ENCODE measurements at regions not wholly inside any gene's neighbourhood (a gene's known extent, or its start where the extent isn't known, plus 50 kb on each side); places are given as distances from the start of the nearest gene placed in this dataset.
"Not testable (repeated sequence)": the region's sequence is repeated elsewhere in the genome, so short reads cannot be mapped to it uniquely, and the experiment has no call there.

- no peak for DNase-seq (ENCODE audit: low read depth in 3 of 3, low spot score in 2 of 3)
Measured at GRCh38 chr9:75531588-75531987, 358.9 kb upstream of the PCSK5 start.

GRCh38 chr9:75532233-75533050, 358.0 kb upstream of the PCSK5 start:
- no peak for DNase-seq (ENCODE audit: low read depth in 3 of 3, low spot score in 2 of 3)

GRCh38 chr9:75539523-75539922, 350.9 kb upstream of the PCSK5 start:
- no peak for DNase-seq (ENCODE audit: low read depth in 3 of 3, low spot score in 2 of 3)

- no peak for DNase-seq (ENCODE audit: low read depth in 3 of 3, low spot score in 2 of 3)
Measured at GRCh38 chr9:75540185-75540584, 350.3 kb upstream of the PCSK5 start.

- DNase-seq (ENCODE audit: low read depth in 3 of 3, low spot score in 2 of 3), result no peak
Measured at GRCh38 chr9:75541734-75542133, 348.7 kb upstream of the PCSK5 start.

GRCh38 chr9:75544815-75545214, 345.7 kb upstream of the PCSK5 start:
- DNase-seq (ENCODE audit: low read depth in 3 of 3, low spot score in 2 of 3), result no peak

- no peak for DNase-seq (ENCODE audit: low read depth in 3 of 3, low spot score in 2 of 3)
Measured at GRCh38 chr9:75545287-75545686, 345.2 kb upstream of the PCSK5 start.

- DNase-seq (ENCODE audit: low read depth in 3 of 3, low spot score in 2 of 3), result no peak
Measured at GRCh38 chr9:75548871-75549270, 341.6 kb upstream of the PCSK5 start.

- no peak for DNase-seq (ENCODE audit: low read depth in 3 of 3, low spot score in 2 of 3)
Measured at GRCh38 chr9:75551861-75552260, 338.6 kb upstream of the PCSK5 start.

- no peak for DNase-seq (ENCODE audit: low read depth in 3 of 3, low spot score in 2 of 3)
Measured at GRCh38 chr9:75552941-75553340, 337.5 kb upstream of the PCSK5 start.

GRCh38 chr9:75566813-75567212, 323.7 kb upstream of the PCSK5 start:
- not testable (repeated sequence) for DNase-seq (ENCODE audit: low read depth in 3 of 3, low spot score in 2 of 3)

- DNase-seq (ENCODE audit: low read depth in 3 of 3, low spot score in 2 of 3), result no peak
Measured at GRCh38 chr9:75570538-75570937, 319.9 kb upstream of the PCSK5 start.

- no peak for DNase-seq (ENCODE audit: low read depth in 3 of 3, low spot score in 2 of 3)
Measured at GRCh38 chr9:75574569-75574968, 315.9 kb upstream of the PCSK5 start.

- DNase-seq (ENCODE audit: low read depth in 3 of 3, low spot score in 2 of 3), result no peak
Measured at GRCh38 chr9:75582870-75583269, 307.6 kb upstream of the PCSK5 start.

- no peak for DNase-seq (ENCODE audit: low read depth in 3 of 3, low spot score in 2 of 3)
Measured at GRCh38 chr9:75588808-75589207, 301.7 kb upstream of the PCSK5 start.

GRCh38 chr9:75589497-75589896, 301.0 kb upstream of the PCSK5 start:
- no peak for DNase-seq (ENCODE audit: low read depth in 3 of 3, low spot score in 2 of 3)

GRCh38 chr9:75591972-75592371, 298.5 kb upstream of the PCSK5 start:
- no peak for DNase-seq (ENCODE audit: low read depth in 3 of 3, low spot score in 2 of 3)

GRCh38 chr9:75592586-75592985, 297.9 kb upstream of the PCSK5 start:
- DNase-seq (ENCODE audit: low read depth in 3 of 3, low spot score in 2 of 3), result no peak

- no peak for DNase-seq (ENCODE audit: low read depth in 3 of 3, low spot score in 2 of 3)
Measured at GRCh38 chr9:75593920-75594319, 296.6 kb upstream of the PCSK5 start.

- no peak for DNase-seq (ENCODE audit: low read depth in 3 of 3, low spot score in 2 of 3)
Measured at GRCh38 chr9:75599126-75599525, 291.3 kb upstream of the PCSK5 start.

GRCh38 chr9:75601280-75601679, 289.2 kb upstream of the PCSK5 start:
- DNase-seq (ENCODE audit: low read depth in 3 of 3, low spot score in 2 of 3), result no peak

GRCh38 chr9:75602060-75602459, 288.4 kb upstream of the PCSK5 start:
- DNase-seq (ENCODE audit: low read depth in 3 of 3, low spot score in 2 of 3), result no peak

- no peak for DNase-seq (ENCODE audit: low read depth in 3 of 3, low spot score in 2 of 3)
Measured at GRCh38 chr9:75604661-75605060, 285.8 kb upstream of the PCSK5 start.

Measured in right renal cortex interstitium (tissue), 3 donors.